ENCODE measurements at regions not wholly inside any gene's neighbourhood (a gene's known extent, or its start where the extent isn't known, plus 50 kb on each side); places are given as distances from the start of the nearest gene placed in this dataset.

DNA sequence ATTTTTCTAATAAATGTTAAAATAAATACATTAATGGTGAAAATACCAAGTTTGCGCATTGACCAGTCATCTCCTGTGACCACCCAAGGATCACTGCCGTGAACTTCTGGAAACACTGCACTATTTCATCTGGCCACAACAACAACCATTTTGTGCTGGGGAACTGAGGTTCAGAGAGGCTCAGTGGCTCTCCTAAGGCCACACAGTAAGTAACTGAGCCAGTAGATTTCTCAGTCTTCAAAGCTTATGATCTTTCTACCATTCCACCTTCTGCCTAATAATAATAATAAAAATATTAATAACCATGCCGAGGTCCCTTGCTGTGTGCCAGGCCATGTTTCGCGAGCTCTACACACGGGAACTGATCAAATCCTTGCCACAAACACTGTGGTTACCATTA is 182.0 kb downstream of the IRF8 start:
- TF ChIP-seq POLR2A (IDR thresholded peaks at IDR 0.05; ENCODE audit: low read depth, low read length), result no peak
- TF ChIP-seq, protein P1, sequence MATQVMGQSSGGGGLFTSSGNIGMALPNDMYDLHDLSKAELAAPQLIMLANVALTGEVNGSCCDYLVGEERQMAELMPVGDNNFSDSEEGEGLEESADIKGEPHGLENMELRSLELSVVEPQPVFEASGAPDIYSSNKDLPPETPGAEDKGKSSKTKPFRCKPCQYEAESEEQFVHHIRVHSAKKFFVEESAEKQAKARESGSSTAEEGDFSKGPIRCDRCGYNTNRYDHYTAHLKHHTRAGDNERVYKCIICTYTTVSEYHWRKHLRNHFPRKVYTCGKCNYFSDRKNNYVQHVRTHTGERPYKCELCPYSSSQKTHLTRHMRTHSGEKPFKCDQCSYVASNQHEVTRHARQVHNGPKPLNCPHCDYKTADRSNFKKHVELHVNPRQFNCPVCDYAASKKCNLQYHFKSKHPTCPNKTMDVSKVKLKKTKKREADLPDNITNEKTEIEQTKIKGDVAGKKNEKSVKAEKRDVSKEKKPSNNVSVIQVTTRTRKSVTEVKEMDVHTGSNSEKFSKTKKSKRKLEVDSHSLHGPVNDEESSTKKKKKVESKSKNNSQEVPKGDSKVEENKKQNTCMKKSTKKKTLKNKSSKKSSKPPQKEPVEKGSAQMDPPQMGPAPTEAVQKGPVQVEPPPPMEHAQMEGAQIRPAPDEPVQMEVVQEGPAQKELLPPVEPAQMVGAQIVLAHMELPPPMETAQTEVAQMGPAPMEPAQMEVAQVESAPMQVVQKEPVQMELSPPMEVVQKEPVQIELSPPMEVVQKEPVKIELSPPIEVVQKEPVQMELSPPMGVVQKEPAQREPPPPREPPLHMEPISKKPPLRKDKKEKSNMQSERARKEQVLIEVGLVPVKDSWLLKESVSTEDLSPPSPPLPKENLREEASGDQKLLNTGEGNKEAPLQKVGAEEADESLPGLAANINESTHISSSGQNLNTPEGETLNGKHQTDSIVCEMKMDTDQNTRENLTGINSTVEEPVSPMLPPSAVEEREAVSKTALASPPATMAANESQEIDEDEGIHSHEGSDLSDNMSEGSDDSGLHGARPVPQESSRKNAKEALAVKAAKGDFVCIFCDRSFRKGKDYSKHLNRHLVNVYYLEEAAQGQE (IDR thresholded peaks at IDR 0.05; ENCODE audit: low read depth, low read length), result no peak
- no peak for TF ChIP-seq HDAC6 (IDR thresholded peaks at IDR 0.05; ENCODE audit: unreplicated experiment)
- TF ChIP-seq, protein P2, sequence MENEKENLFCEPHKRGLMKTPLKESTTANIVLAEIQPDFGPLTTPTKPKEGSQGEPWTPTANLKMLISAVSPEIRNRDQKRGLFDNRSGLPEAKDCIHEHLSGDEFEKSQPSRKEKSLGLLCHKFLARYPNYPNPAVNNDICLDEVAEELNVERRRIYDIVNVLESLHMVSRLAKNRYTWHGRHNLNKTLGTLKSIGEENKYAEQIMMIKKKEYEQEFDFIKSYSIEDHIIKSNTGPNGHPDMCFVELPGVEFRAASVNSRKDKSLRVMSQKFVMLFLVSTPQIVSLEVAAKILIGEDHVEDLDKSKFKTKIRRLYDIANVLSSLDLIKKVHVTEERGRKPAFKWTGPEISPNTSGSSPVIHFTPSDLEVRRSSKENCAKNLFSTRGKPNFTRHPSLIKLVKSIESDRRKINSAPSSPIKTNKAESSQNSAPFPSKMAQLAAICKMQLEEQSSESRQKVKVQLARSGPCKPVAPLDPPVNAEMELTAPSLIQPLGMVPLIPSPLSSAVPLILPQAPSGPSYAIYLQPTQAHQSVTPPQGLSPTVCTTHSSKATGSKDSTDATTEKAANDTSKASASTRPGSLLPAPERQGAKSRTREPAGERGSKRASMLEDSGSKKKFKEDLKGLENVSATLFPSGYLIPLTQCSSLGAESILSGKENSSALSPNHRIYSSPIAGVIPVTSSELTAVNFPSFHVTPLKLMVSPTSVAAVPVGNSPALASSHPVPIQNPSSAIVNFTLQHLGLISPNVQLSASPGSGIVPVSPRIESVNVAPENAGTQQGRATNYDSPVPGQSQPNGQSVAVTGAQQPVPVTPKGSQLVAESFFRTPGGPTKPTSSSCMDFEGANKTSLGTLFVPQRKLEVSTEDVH (IDR thresholded peaks at IDR 0.05; ENCODE audit: low read depth, partially characterized antibody), result no peak
- no peak for TF ChIP-seq MYC (IDR thresholded peaks at IDR 0.05; ENCODE audit: insufficient read depth, insufficient read length, insufficient replicate concordance, low read length, severe bottlenecking)
- TF ChIP-seq, protein P3, sequence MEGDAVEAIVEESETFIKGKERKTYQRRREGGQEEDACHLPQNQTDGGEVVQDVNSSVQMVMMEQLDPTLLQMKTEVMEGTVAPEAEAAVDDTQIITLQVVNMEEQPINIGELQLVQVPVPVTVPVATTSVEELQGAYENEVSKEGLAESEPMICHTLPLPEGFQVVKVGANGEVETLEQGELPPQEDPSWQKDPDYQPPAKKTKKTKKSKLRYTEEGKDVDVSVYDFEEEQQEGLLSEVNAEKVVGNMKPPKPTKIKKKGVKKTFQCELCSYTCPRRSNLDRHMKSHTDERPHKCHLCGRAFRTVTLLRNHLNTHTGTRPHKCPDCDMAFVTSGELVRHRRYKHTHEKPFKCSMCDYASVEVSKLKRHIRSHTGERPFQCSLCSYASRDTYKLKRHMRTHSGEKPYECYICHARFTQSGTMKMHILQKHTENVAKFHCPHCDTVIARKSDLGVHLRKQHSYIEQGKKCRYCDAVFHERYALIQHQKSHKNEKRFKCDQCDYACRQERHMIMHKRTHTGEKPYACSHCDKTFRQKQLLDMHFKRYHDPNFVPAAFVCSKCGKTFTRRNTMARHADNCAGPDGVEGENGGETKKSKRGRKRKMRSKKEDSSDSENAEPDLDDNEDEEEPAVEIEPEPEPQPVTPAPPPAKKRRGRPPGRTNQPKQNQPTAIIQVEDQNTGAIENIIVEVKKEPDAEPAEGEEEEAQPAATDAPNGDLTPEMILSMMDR (IDR thresholded peaks at IDR 0.05 in 2 of 3, conservative IDR thresholded peaks at IDR 0.05 in 1 of 3; ENCODE audit: control insufficient read depth in 2 of 3, extremely low read depth in 1 of 3, insufficient read depth in 1 of 3, low read depth in 3 of 3, low read length in 3 of 3), result no peak
- no peak for TF ChIP-seq MTA3 (IDR thresholded peaks at IDR 0.05; ENCODE audit: borderline replicate concordance, low read length)
- TF ChIP-seq, protein P4, sequence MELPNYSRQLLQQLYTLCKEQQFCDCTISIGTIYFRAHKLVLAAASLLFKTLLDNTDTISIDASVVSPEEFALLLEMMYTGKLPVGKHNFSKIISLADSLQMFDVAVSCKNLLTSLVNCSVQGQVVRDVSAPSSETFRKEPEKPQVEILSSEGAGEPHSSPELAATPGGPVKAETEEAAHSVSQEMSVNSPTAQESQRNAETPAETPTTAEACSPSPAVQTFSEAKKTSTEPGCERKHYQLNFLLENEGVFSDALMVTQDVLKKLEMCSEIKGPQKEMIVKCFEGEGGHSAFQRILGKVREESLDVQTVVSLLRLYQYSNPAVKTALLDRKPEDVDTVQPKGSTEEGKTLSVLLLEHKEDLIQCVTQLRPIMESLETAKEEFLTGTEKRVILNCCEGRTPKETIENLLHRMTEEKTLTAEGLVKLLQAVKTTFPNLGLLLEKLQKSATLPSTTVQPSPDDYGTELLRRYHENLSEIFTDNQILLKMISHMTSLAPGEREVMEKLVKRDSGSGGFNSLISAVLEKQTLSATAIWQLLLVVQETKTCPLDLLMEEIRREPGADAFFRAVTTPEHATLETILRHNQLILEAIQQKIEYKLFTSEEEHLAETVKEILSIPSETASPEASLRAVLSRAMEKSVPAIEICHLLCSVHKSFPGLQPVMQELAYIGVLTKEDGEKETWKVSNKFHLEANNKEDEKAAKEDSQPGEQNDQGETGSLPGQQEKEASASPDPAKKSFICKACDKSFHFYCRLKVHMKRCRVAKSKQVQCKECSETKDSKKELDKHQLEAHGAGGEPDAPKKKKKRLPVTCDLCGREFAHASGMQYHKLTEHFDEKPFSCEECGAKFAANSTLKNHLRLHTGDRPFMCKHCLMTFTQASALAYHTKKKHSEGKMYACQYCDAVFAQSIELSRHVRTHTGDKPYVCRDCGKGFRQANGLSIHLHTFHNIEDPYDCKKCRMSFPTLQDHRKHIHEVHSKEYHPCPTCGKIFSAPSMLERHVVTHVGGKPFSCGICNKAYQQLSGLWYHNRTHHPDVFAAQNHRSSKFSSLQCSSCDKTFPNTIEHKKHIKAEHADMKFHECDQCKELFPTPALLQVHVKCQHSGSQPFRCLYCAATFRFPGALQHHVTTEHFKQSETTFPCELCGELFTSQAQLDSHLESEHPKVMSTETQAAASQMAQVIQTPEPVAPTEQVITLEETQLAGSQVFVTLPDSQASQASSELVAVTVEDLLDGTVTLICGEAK (IDR thresholded peaks at IDR 0.05; ENCODE audit: borderline replicate concordance), result no peak
- no peak for TF ChIP-seq FOS (IDR thresholded peaks at IDR 0.05; ENCODE audit: borderline replicate concordance, extremely low read depth, insufficient read length)
- no peak for TF ChIP-seq BCL11A (IDR thresholded peaks at IDR 0.05; ENCODE audit: low read depth, low read length)
- no peak for TF ChIP-seq EP300 (IDR thresholded peaks at IDR 0.05; ENCODE audit: borderline replicate concordance in 1 of 2, control insufficient read depth in 1 of 2, low read depth in 2 of 2, low read length in 2 of 2)

Data from GM12878 (cell line).